Breast epithelium (tissue), 3 donors: ENCODE measurements at regions not wholly inside any gene's neighbourhood (a gene's known extent, or its start where the extent isn't known, plus 50 kb on each side); places are given as distances from the start of the nearest gene placed in this dataset.
"Not testable (repeated sequence)": the region's sequence is repeated elsewhere in the genome, so short reads cannot be mapped to it uniquely, and the experiment has no call there.

Experiments used
- CTCF ChIP-seq, 3 donors: fragments of 450-650 bp; IDR thresholded peaks; one replicate each; pipeline ENCODE4 v1.5.1; 2016 to 2017; ENCODE audit warnings: antibody characterized with exemption in 3 of 3, mild to moderate bottlenecking in 3 of 3, moderate library complexity in 3 of 3
- POLR2A ChIP-seq: fragments of 450-650 bp; IDR thresholded peaks from one replicate; pipeline ENCODE4 v1.6.1; 2016; ENCODE audit warnings: antibody characterized with exemption, mild to moderate bottlenecking, moderate library complexity
- POLR2AphosphoS5 ChIP-seq, 3 donors: sonication (generic); formaldehyde crosslinking; IDR thresholded peaks; one replicate each; pipeline ENCODE4 v1.6.1; 2017; ENCODE audit warnings: antibody characterized with exemption in 3 of 3

GRCh38 chr7:131676850-131677249, 120.4 kb upstream of the PODXL start:
- not testable (repeated sequence) for TF ChIP-seq CTCF (IDR thresholded peaks at IDR 0.05); POLR2AphosphoS5 (IDR thresholded peaks at IDR 0.05); POLR2A
